ENCODE measurements at regions not wholly inside any gene's neighbourhood (a gene's known extent, or its start where the extent isn't known, plus 50 kb on each side); places are given as distances from the start of the nearest gene placed in this dataset.

DNA sequence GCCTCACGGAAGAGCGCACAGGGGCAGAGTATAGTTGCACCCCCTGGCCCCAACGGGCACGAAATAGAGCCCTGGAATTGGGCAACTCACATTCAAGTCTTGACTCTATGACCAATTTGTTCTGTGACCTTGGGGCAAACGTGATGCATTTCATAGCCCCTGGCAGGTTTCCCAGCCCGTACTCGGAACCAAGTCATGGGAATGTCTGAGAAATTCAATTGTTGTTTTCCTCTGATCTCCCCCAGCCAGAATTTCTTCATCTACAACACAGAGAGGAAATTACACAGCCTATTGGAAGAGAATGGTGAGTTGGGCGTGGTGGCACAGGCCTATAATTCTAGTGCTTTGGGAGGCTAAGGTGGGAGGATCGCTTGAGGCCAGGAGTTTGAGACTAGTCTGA, 322.3 kb upstream of the SULF2 start:
- DNase-seq = no peak
- no peak overlapping the region for H3K27ac ChIP-seq
- no peaks in the 10 kb centered on the region for H3K36me3 ChIP-seq (replicated peaks)
- no peaks in the 10 kb centered on the region for H3K27me3 ChIP-seq (replicated peaks)
- H3K4me3 ChIP-seq (ENCODE audit: low read depth, low read length) = no peak overlapping the region
- in situ Hi-C loops (cut with HindIII; ENCODE audit: low pct_ligation_motif_present, low sequenced_read_pairs) = no loop called here
- TF ChIP-seq, protein P1, sequence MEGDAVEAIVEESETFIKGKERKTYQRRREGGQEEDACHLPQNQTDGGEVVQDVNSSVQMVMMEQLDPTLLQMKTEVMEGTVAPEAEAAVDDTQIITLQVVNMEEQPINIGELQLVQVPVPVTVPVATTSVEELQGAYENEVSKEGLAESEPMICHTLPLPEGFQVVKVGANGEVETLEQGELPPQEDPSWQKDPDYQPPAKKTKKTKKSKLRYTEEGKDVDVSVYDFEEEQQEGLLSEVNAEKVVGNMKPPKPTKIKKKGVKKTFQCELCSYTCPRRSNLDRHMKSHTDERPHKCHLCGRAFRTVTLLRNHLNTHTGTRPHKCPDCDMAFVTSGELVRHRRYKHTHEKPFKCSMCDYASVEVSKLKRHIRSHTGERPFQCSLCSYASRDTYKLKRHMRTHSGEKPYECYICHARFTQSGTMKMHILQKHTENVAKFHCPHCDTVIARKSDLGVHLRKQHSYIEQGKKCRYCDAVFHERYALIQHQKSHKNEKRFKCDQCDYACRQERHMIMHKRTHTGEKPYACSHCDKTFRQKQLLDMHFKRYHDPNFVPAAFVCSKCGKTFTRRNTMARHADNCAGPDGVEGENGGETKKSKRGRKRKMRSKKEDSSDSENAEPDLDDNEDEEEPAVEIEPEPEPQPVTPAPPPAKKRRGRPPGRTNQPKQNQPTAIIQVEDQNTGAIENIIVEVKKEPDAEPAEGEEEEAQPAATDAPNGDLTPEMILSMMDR (IDR thresholded peaks at IDR 0.05; ENCODE audit: low read depth, low read length, missing control alignments) = no peak

DNA sequence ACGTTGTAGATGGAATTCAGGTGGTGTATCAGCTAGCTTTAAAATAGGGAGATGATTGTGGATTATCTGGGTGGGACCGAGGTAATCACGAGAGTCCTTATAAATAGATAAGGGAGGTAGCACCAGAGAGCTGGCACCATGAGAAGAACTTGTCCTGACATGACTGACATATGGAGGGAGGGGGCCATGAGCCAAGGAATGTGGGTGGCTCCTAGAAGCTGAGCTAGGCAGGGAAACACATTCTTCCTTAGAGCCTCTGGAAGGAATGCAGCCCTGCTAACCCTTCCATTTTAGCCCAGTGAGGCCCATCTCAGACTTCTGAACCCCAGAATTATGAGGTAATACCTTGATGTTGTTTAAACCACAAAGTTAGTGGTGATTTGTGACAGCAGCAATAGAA, 321.1 kb upstream of the SULF2 start:
- no peak for DNase-seq
- Histone ChIP-seq H3K27me3 (replicated peaks) (no peaks in the 10 kb centered on the region), H3K27ac (no peak overlapping the region), H3K36me3 (replicated peaks) (no peaks in the 10 kb centered on the region), H3K4me3 (ENCODE audit: low read depth, low read length) (no peak overlapping the region)
- TF ChIP-seq, protein P1 (IDR thresholded peaks at IDR 0.05; ENCODE audit: low read depth, low read length, missing control alignments) = no peak
- in situ Hi-C loops (cut with HindIII; ENCODE audit: low pct_ligation_motif_present, low sequenced_read_pairs) = no loop called here

GRCh38 chr20:48105526-48105925, 320.2 kb upstream of the SULF2 start:
- no peak overlapping the region for H3K27ac ChIP-seq
- no peaks in the 10 kb centered on the region for H3K36me3 ChIP-seq (replicated peaks)
- DNase-seq = no peak
- no peaks in the 10 kb centered on the region for H3K27me3 ChIP-seq (replicated peaks)
- in situ Hi-C loops (cut with HindIII; ENCODE audit: low pct_ligation_motif_present, low sequenced_read_pairs) = no loop called here
- TF ChIP-seq, protein P1 (IDR thresholded peaks at IDR 0.05; ENCODE audit: low read depth, low read length, missing control alignments) = no peak
- H3K4me3 ChIP-seq (ENCODE audit: low read depth, low read length) = no peak overlapping the region

DNA sequence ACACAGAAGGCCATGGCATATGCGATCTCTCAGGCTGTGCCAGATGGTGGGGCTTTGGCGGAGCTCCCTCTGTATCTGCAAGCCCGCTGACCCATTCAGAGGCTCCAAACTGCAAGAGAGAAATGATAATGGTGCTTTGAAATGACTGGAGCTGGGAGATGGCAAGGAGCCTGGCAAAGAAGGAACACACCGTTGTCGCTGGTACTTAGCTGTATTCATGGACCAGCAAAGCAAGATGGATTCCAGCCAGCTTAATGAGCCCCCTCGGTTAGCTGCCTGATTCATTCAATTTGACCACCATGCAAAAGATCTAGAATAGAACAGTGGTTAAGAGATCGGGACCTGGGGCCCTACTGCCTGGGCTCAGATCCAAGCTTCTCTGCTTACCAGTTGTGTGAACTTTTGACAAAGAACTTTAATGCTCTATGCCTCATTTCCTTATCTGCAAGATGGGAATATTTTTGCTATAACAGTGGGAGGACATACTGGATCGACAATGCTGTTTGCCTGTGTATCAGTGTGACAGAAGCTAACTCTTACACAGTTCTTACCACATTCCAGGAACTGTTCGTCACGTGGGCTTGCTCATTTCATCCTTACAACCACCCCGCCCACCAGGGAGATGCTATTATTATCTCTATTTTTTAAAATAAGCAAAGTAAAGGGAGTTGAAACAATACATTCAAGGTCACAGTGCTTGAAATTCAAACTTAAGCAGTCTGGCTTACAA, 317.8 kb upstream of the SULF2 start:
- in situ Hi-C loops (cut with HindIII; ENCODE audit: low pct_ligation_motif_present, low sequenced_read_pairs) = no loop called here
- Histone ChIP-seq H3K27ac (no peak overlapping the region), H3K36me3 (replicated peaks) (no peaks in the 10 kb centered on the region), H3K27me3 (replicated peaks) (no peaks in the 10 kb centered on the region), H3K4me3 (ENCODE audit: low read depth, low read length) (no peak overlapping the region)
- no peak for DNase-seq
- TF ChIP-seq, protein P1 (IDR thresholded peaks at IDR 0.05; ENCODE audit: low read depth, low read length, missing control alignments) = no peak

DNA sequence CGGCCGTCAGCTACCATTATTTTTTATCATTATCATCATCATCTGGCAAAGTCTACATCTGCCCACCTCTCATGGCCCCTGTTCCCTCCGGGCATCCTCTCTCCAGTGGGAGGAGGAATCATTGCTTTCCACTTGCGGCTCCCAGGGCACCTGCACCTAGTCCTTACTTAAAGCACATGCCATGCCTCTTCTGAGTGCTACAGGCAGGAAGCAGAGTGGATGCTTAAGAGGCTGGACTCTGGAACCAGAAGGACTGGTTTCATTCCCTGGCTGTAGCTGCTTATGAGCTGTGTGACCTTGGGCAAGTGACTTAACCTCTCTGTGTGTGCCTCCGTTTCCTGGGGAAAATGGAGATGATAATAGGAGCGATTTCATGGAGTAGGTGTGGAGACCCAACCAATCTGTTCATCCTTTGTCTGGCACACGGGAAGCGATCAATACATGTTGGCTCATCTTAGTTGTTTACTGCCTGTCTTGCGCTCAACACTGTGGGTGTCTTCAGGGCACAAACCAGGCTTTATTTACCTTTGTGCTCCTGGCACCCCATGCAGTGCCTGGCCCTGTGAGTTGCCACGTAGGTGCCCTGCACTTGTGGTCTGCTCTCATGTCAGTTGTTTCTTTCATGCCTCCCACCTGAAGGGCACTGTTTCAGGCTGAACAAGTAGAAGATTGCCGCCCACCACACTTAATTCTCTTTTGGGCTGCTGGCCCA, 317.0 kb upstream of the SULF2 start:
- H3K27ac ChIP-seq = no peak overlapping the region
- TF ChIP-seq, protein P1 (IDR thresholded peaks at IDR 0.05; ENCODE audit: low read depth, low read length, missing control alignments) = no peak

More for the DNA sequence above, 317.0 kb upstream of the SULF2 start:
- in situ Hi-C loops (cut with HindIII; ENCODE audit: low pct_ligation_motif_present, low sequenced_read_pairs) = no loop called here
- no peak for DNase-seq
- Histone ChIP-seq H3K4me3 (ENCODE audit: low read depth, low read length) (no peak overlapping the region), H3K27me3 (replicated peaks) (no peaks in the 10 kb centered on the region), H3K36me3 (replicated peaks) (no peaks in the 10 kb centered on the region)

Data from brain microvascular endothelial cell (primary cell).